ENCODE measurements at regions not wholly inside any gene's neighbourhood (a gene's known extent, or its start where the extent isn't known, plus 50 kb on each side); places are given as distances from the start of the nearest gene placed in this dataset.

DNA sequence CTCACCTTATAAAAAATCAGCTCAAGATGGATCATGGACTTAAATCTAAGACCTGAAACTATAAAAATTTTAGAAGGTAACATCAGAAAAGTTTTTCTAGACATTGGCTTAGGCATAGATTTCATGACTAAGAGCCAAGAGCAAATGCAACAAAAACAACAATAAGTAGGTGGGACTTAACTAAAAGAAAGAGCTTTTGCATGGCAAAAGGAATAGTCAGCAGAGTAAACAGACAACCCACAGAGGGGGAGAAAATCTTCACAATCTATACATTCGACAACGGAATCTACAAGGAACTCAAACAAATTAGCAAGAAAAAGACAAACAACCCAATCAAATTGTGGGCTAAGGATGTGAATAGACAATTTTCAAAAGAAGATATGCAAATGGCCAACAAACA, 368.4 kb upstream of the KIF2B start:
- TF ChIP-seq, protein P1, sequence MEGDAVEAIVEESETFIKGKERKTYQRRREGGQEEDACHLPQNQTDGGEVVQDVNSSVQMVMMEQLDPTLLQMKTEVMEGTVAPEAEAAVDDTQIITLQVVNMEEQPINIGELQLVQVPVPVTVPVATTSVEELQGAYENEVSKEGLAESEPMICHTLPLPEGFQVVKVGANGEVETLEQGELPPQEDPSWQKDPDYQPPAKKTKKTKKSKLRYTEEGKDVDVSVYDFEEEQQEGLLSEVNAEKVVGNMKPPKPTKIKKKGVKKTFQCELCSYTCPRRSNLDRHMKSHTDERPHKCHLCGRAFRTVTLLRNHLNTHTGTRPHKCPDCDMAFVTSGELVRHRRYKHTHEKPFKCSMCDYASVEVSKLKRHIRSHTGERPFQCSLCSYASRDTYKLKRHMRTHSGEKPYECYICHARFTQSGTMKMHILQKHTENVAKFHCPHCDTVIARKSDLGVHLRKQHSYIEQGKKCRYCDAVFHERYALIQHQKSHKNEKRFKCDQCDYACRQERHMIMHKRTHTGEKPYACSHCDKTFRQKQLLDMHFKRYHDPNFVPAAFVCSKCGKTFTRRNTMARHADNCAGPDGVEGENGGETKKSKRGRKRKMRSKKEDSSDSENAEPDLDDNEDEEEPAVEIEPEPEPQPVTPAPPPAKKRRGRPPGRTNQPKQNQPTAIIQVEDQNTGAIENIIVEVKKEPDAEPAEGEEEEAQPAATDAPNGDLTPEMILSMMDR (conservative IDR thresholded peaks at IDR 0.05; ENCODE audit: low read length): no peak
- no peak overlapping the region for H3K4me3 ChIP-seq (ENCODE audit: low read length)
- DNase-seq (ENCODE audit: low read depth): no peak

DNA sequence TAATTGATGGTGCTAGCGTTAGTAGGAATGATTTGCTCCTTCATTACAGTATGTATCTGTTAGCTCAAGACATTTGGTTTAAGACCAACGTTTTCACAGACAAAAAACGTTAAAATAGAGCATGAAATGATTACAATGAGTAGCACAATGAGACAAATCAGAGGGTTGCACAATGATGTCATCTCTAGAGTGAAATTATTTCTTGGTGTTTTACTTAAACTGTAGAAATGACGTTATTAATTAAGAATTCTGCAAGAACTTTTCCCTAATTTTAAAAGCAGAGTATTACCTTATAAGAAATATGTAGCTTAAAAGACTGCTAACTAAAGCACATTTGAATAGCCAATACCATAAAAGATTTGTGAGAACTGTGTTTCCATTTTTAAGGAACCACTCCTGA, 373.4 kb upstream of the KIF2B start:
- no peak overlapping the region for H3K4me3 ChIP-seq (ENCODE audit: low read length)
- DNase-seq (ENCODE audit: low read depth): no peak
- TF ChIP-seq, protein P1 (conservative IDR thresholded peaks at IDR 0.05; ENCODE audit: low read length): no peak

DNA sequence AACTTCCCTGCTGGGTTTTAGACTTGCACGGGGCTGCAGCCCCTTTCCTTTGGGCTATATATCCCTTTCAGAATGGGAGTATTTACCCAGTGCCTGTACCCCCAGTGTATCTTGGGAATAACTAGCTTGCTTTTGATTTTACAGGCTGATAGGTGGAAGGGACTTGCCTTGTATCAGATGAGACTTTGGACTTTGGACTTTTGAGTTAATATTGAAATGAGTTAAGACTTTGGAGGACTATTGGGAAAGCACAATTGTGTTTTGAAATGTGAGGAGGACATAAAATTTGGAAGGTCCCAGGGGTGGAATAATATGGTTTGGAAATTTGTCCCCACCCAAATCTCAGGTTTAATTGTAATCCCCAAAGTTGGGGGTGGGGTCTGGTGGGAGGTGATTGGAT, 393.8 kb upstream of the KIF2B start:
- TF ChIP-seq, protein P1 (conservative IDR thresholded peaks at IDR 0.05; ENCODE audit: low read length): no peak
- H3K4me3 ChIP-seq (ENCODE audit: low read length): no peak overlapping the region
- DNase-seq (ENCODE audit: low read depth): no peak

DNA sequence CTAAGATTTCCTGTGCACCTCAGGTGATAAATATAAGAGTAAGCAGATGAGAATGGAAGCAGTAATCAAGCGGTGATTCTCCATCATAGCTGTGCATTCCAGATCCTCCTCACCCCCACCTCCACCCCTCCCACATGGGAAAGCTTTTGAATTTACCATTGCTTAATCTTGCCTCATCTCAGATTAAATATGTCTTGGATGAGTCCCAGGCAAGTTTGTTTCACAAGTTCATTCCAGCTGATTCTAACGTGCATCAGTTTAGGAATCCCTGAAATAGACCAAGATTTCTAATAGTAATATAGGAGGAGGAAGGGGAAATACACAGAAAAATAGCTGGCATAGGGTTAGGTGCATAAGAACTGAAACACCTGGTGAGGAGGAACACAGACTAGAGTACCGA, 396.2 kb upstream of the KIF2B start:
- no peak overlapping the region for H3K4me3 ChIP-seq (ENCODE audit: low read length)
- DNase-seq (ENCODE audit: low read depth): no peak
- TF ChIP-seq, protein P1 (conservative IDR thresholded peaks at IDR 0.05; ENCODE audit: low read length): no peak

DNA sequence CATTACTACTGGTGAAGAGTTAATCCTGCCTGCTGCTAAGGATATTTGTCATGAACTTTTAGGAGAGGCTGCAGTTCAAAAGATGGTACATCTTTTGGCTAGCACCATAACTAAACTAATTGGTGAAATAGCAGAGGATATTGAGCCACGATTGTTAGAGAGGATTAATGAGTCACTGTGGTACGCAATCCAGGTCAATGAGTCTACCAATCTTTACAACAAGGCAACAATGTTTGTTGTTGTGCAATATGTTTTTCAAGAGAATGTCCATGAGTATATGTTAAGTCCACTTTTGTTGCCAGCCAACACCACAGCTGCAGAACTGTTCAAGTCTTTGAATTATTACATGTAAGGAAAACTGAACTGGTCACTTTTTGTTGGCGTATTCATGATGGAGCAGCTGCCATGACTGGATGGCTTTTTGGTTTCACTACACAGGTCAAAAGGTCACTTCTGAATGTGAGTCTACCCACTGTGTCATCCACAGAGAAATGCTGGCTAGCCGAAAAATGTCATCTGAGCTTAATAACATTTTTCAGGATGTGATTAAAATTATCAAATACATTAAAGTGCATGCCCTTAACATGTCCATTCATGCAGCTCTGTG, 402.6 kb upstream of the KIF2B start:
- no peak for DNase-seq (ENCODE audit: low read depth)
- H3K4me3 ChIP-seq (ENCODE audit: low read length): no peak overlapping the region
- TF ChIP-seq, protein P1 (conservative IDR thresholded peaks at IDR 0.05; ENCODE audit: low read length): no peak

DNA sequence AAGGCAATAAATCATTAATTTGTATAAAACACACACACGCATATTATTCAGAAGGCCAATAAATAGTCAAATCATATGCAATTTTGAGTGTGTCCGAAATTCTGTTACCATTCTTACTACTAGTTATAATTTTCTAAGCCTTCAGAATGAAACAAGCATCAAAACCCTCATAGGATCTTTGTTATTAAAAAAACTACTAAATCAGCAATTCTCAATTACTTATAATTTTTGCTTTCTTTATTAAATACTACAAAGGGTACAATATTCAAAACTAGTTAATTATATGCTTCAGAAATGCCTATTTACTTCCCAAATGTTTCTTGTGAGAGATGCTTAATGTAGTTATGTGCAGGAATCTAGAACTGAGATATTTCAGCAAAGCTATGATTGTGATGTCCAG, 413.1 kb upstream of the KIF2B start:
- TF ChIP-seq, protein P1 (conservative IDR thresholded peaks at IDR 0.05; ENCODE audit: low read length): no peak
- no peak overlapping the region for H3K4me3 ChIP-seq (ENCODE audit: low read length)
- DNase-seq (ENCODE audit: low read depth): no peak

DNA sequence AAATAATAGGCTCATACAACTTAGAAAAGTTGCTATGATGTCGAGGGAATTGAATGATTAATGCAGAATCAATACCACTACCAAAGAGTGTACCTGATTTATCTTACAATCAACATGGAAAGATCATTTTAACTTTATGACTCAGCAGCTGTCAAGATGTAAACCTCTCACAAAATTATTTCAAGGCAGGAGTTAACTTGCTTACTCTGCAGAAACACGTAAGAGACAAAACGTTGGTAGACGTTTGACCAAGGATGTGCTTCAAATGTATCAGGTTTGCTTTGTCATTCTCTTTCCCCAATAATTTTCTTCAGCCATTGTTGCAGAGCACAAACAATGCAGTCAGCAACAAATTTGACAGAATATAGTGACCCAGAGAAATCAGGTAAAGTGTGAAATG, 415.8 kb upstream of the KIF2B start:
- TF ChIP-seq, protein P1 (conservative IDR thresholded peaks at IDR 0.05; ENCODE audit: low read length): no peak
- H3K4me3 ChIP-seq (ENCODE audit: low read length): no peak overlapping the region
- DNase-seq (ENCODE audit: low read depth): no peak

Data from AG10803 (cell line).